HCT116 (cell line): ENCODE measurements at regions not wholly inside any gene's neighbourhood (a gene's known extent, or its start where the extent isn't known, plus 50 kb on each side); places are given as distances from the start of the nearest gene placed in this dataset.

Experiments
- ATAC-seq: fragments of 200-7000 bp; cut with Tn5 transposase; 2 replicates; pipeline ENCODE4 v1.9.1; 2020; ENCODE audit warnings: mild to moderate bottlenecking, moderate library complexity
- BruUV-seq: library from RNA; stranded (reverse); fragments of 400-500 nt; replicated peaks from 2 replicates; lab custom pipeline; 2021; lab: Mats Ljungman, UMichigan
- CTCF ChIA-PET: fragments of 300-600 bp; sonication (Branson Sonifier 250); formaldehyde crosslinking; loops from one replicate; lab custom pipeline; 2021; ENCODE audit warnings: antibody characterized with exemption; lab: Charles Lee
- POLR2A ChIA-PET: fragments of 300-600, 350-600 bp; sonication (Branson Sonifier 250); formaldehyde crosslinking; loops from one replicate; lab custom pipeline; 2021; ENCODE audit warnings: antibody characterized with exemption; lab: Charles Lee
- RAD21 ChIA-PET, 2 experiments: fragments of 300-600 bp; sonication (Branson Sonifier 250); formaldehyde crosslinking; loops; one replicate each; lab custom pipeline; 2023; ENCODE audit warnings: low total read pairs in 2 of 2; ENCODE audit not compliant: uncharacterized antibody in 2 of 2, unreplicated experiment in 2 of 2, low non-redundant PET in 1 of 2; lab: Charles Lee
- DNase-seq: peaks from one replicate; pipeline ENCODE4 v3.0.0-alpha.2; 2010; ENCODE audit warnings: low read depth, low spot score
- H2AFZ ChIP-seq: fragments of 200-600 bp; shearing (Covaris generic), sonication (generic); 2 replicates; pipeline ENCODE4 v1.6.1; 2017; ENCODE audit warnings: low read depth, mixed run types, mixed read lengths, antibody characterized with exemption, low read length; ENCODE audit not compliant: poor library complexity, severe bottlenecking
- H3K27ac ChIP-seq: 2 replicates; pipeline ENCODE4 v1.5.1; 2012; ENCODE audit warnings: low read depth, low read length
- H3K27me3 ChIP-seq: fragments of 200-600 bp; sonication (generic); 2 replicates; pipeline ENCODE4 v1.6.1; 2016; ENCODE audit warnings: mixed run types, low read length, mixed read lengths; ENCODE audit not compliant: insufficient read depth
- H3K36me3 ChIP-seq, 2 experiments: fragments of 200-500 bp in 1 of 2; fragments of 200-600 bp in 1 of 2; sonication (Bioruptor generic) in 1 of 2; sonication (generic) in 1 of 2; 2 replicates each; pipeline versions ENCODE4 v1.5.1 to v1.6.1; 2014 to 2016; ENCODE audit warnings: low read length in 2 of 2, inconsistent platforms in 1 of 2, mixed read lengths in 1 of 2, mixed run types in 1 of 2; ENCODE audit not compliant: insufficient read depth in 2 of 2, control insufficient read depth in 1 of 2
- H3K4me1 ChIP-seq, 2 experiments: fragments of 200-600 bp in 1 of 2; sonication (generic) in 1 of 2; 2 replicates each; pipeline versions ENCODE4 v1.5.1 to v1.6.1; 2012 to 2017; ENCODE audit warnings: low read length in 2 of 2, inconsistent platforms in 1 of 2, mild to moderate bottlenecking in 1 of 2, mixed read lengths in 1 of 2, mixed run types in 1 of 2, moderate library complexity in 1 of 2; ENCODE audit not compliant: insufficient read depth in 2 of 2, control insufficient read depth in 1 of 2
- H3K4me2 ChIP-seq: fragments of 200-600 bp; sonication (generic); 2 replicates; pipeline ENCODE4 v1.6.1; 2017; ENCODE audit warnings: mixed run types, low read length, mixed read lengths
- H3K4me3 ChIP-seq, 2 experiments: fragments of 200-600 bp in 1 of 2; sonication (generic) in 1 of 2; replicated peaks in 1 of 2; 2 replicates each; pipeline ENCODE4 v1.5.1; 2011 to 2016; ENCODE audit warnings: low read length in 2 of 2, control low read depth in 1 of 2, low read depth in 1 of 2, mild to moderate bottlenecking in 1 of 2, mixed read lengths in 1 of 2, mixed run types in 1 of 2
- H3K79me2 ChIP-seq: fragments of 200-600 bp; sonication (generic); 2 replicates; pipeline ENCODE4 v1.6.1; 2017; ENCODE audit warnings: mild to moderate bottlenecking, mixed run types, low read length, moderate library complexity, mixed read lengths; ENCODE audit not compliant: insufficient read depth
- H3K9ac ChIP-seq: fragments of 200-600 bp; sonication (generic); 2 replicates; pipeline ENCODE4 v1.6.1; 2016; ENCODE audit warnings: low read length, mixed read lengths
- H3K9me2 ChIP-seq: fragments of 200-600 bp; sonication (generic), shearing (Covaris generic); 2 replicates; pipeline ENCODE4 v1.6.1; 2017; ENCODE audit warnings: mixed run types, mild to moderate bottlenecking, moderate library complexity; ENCODE audit not compliant: insufficient read depth
- H3K9me3 ChIP-seq, 2 experiments: fragments of 200-500 bp in 1 of 2; fragments of 200-600 bp in 1 of 2; sonication (Bioruptor generic) in 1 of 2; sonication (generic) in 1 of 2; 2 replicates each; pipeline ENCODE4 v1.6.1; 2014 to 2017; ENCODE audit warnings: low read length in 2 of 2, mixed read lengths in 2 of 2, inconsistent platforms in 1 of 2, low read depth in 1 of 2, mild to moderate bottlenecking in 1 of 2, mixed run types in 1 of 2, moderate library complexity in 1 of 2; ENCODE audit not compliant: control insufficient read depth in 1 of 2, insufficient read depth in 1 of 2
- H4K20me1 ChIP-seq: fragments of 200-600 bp; sonication (generic), shearing (Covaris generic); 2 replicates; pipeline ENCODE4 v1.6.1; 2017; ENCODE audit warnings: mixed run types, mild to moderate bottlenecking, moderate library complexity; ENCODE audit not compliant: insufficient read depth
- ATF3 ChIP-seq: IDR thresholded peaks from 2 replicates; pipeline ENCODE4 v1.6.1; 2012
- CBX3 ChIP-seq: IDR thresholded peaks from 2 replicates; pipeline ENCODE4 v1.6.1; 2012; ENCODE audit warnings: low read depth
- EGR1 ChIP-seq: IDR thresholded peaks from 2 replicates; pipeline ENCODE4 v1.6.1; 2012; ENCODE audit warnings: low read depth
- EZH2 ChIP-seq: fragments of 200-600 bp; sonication (generic); IDR thresholded peaks from 2 replicates; pipeline ENCODE4 v1.6.1; 2017; ENCODE audit warnings: antibody characterized with exemption, mixed run types
- EZH2phosphoT487 ChIP-seq: fragments of 200-600 bp; IDR thresholded peaks from 2 replicates; pipeline ENCODE4 v1.6.1; 2018; ENCODE audit warnings: antibody characterized with exemption, borderline replicate concordance
- FOSL1 ChIP-seq: IDR thresholded peaks from 2 replicates; pipeline ENCODE4 v1.6.1; 2012; ENCODE audit warnings: low read depth
- JUND ChIP-seq: IDR thresholded peaks from 2 replicates; pipeline ENCODE4 v1.6.1; 2012
- POLR2AphosphoS5 ChIP-seq: IDR thresholded peaks from 2 replicates; pipeline ENCODE4 v1.6.1; 2011; ENCODE audit warnings: mild to moderate bottlenecking, low read depth, low read length, moderate library complexity
- RAD21 ChIP-seq: IDR thresholded peaks from 2 replicates; pipeline ENCODE4 v1.6.1; 2012; ENCODE audit warnings: low read depth, mild to moderate bottlenecking
- SIN3A ChIP-seq: IDR thresholded peaks from 2 replicates; pipeline ENCODE4 v1.6.1; 2012; ENCODE audit warnings: low read depth
- SP1 ChIP-seq: IDR thresholded peaks from 2 replicates; pipeline ENCODE4 v1.6.1; 2012; ENCODE audit warnings: low read depth
- TCF7L2 ChIP-seq: IDR thresholded peaks from 2 replicates; pipeline ENCODE4 v1.7.0; 2011; ENCODE audit warnings: borderline replicate concordance, inconsistent platforms; ENCODE audit not compliant: insufficient read depth, insufficient read length; ENCODE audit errors: extremely low read depth
- YY1 ChIP-seq: IDR thresholded peaks from 2 replicates; pipeline ENCODE4 v1.6.1; 2011; ENCODE audit warnings: low read length, low read depth, moderate library complexity, mild to moderate bottlenecking; ENCODE audit not compliant: insufficient replicate concordance; ENCODE audit errors: extremely low read depth
- ZNF274 ChIP-seq: fragments of 200-500 bp; sonication (Bioruptor generic); IDR thresholded peaks from 2 replicates; pipeline ENCODE4 v1.6.1; 2014; ENCODE audit warnings: mild to moderate bottlenecking, low read depth, low read length, inconsistent platforms
- intact Hi-C: fragments of 100-400 bp; cut with micrococcal nuclease; formaldehyde crosslinking; loops from 2 replicates; pipeline ENCODE4 v1.10.0; 2022
- TF ChIP-seq, protein P1 (sequence below): IDR thresholded peaks from 2 replicates; pipeline ENCODE4 v1.6.1; 2012

DNA sequence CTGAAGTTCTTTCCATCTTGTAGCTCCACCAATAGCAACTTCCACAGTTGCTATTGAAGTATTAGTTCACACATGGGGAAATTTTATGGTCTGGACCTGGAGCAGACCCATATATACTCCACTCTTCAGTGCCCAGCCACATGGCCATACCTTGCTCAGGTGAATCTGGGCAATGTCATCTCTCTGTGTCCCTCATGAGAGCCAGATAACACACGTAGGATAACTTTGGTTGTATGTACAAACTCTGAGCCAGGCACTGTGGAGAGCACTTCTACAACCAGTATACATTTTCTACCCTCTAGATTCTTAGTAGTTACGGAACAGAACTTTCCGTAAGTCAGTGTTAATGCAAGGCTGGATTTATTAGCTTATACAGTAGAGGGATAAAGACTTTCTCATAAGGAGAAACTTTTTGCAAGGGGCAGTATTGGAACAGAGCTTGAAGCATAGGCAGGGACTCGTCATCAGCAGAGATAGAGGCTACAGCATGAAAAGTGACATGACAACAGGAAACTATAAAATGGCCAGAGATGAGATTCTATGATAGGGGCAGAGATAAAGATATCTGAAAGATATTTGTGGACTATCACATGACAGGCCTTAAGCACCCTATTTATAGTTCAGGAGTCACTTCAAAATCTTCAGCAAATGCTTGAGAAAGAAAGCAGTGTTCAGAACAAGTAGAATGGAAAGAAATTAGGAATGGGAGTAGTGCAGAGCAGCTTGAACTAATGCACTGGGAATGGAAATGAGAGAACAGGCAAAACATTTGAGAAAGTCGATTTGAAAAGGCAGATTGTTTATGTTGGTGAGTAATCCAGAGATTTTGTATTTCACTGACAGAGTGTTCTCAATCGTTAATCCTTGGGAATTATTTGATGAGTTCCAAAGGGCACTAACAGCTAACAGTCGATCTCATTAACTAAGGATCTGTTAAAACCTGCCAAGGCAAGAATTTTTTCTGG, 481.8 kb downstream of the USP25 start:
- CTCF ChIA-PET, result no interaction called here
- peaks cover 3 to 19% of the 10 kb centered on the region in 2 experiments; a peak in 2 of 4 replicates for H3K9me3 ChIP-seq
- H3K79me2 ChIP-seq, result no peaks in the 10 kb centered on the region
- H3K9ac ChIP-seq, result no peak overlapping the region
- no peaks in the 10 kb centered on the region for H3K27me3 ChIP-seq
- H3K4me2 ChIP-seq, result no peak overlapping the region
- ATAC-seq (no peak), DNase-seq (no peak)
- TF ChIP-seq EZH2, result no peak
- TF ChIP-seq ATF3, result no peak
- no peak for TF ChIP-seq EGR1
- no peak for TF ChIP-seq EZH2phosphoT487
- TF ChIP-seq SP1, result no peak
- TF ChIP-seq RAD21, result no peak
- TF ChIP-seq ZNF274, result no peak
- no peak for TF ChIP-seq JUND
- TF ChIP-seq YY1, result no peak
- no peak for TF ChIP-seq FOSL1
- no peak for TF ChIP-seq TCF7L2
- no peak for TF ChIP-seq SIN3A
- no peak for TF ChIP-seq CBX3
- TF ChIP-seq, protein P1, sequence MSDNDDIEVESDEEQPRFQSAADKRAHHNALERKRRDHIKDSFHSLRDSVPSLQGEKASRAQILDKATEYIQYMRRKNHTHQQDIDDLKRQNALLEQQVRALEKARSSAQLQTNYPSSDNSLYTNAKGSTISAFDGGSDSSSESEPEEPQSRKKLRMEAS, result no peak
- no peak for TF ChIP-seq POLR2AphosphoS5
- H4K20me1 ChIP-seq, result no peaks in the 10 kb centered on the region
- no peak overlapping the region for H3K27ac ChIP-seq
- no peak overlapping the region for H3K4me3 ChIP-seq
- intact Hi-C loops, result no loop called here
- H3K36me3 ChIP-seq, result no peaks in the 10 kb centered on the region
- RAD21 ChIA-PET, result no interaction called here
- BruUV-seq, result no TSS peak
- POLR2A ChIA-PET, result no interaction called here
- H3K4me1 ChIP-seq, result no peaks in the 10 kb centered on the region
- H3K9me2 ChIP-seq, result no peaks in the 10 kb centered on the region
- H2AFZ ChIP-seq, result no peak overlapping the region
